ENCODE measurements at regions not wholly inside any gene's neighbourhood (a gene's known extent, or its start where the extent isn't known, plus 50 kb on each side); places are given as distances from the start of the nearest gene placed in this dataset.

DNA sequence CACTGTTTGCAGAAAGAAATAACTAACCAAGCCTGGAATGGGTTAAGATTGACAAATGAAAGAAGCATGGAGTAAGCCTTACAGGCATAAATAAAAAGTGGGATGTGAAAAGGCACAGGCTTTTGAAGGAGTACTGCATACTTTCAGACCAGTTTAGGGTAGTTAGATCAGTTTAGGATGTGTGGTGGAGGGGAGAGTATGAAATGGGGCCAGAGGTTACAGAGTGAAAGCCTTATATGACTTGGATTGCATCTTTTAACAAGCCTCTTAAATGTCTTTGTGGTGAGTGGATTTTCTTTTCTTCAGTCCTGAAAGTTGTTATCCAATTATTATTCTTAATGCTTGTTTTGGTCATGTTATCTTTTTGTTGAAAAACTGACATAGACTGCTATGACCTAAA lies 52.2 kb upstream of the TRHDE start:
- intact Hi-C loops (cut with DNase I): no loop called here
- no peak for DNase-seq

Data from head of caudate nucleus (tissue), 42 donors.